A673 (cell line): ENCODE measurements at regions not wholly inside any gene's neighbourhood (a gene's known extent, or its start where the extent isn't known, plus 50 kb on each side); places are given as distances from the start of the nearest gene placed in this dataset.

Source experiments
- CTCF ChIP-seq: fragments of 300-800, 200-600 bp; sonication (generic); conservative IDR thresholded peaks from 2 replicates; pipeline ENCODE4 v1.5.1; 2017; ENCODE audit warnings: low read depth, mild to moderate bottlenecking, antibody characterized with exemption, low read length, moderate library complexity, mixed read lengths
- EZH2 ChIP-seq: fragments of 200-600 bp; sonication (generic); IDR thresholded peaks from 2 replicates; pipeline ENCODE4 v1.6.1; 2017; ENCODE audit warnings: borderline replicate concordance, low read depth, mild to moderate bottlenecking, mixed read lengths, antibody characterized with exemption, low read length; ENCODE audit not compliant: poor library complexity, severe bottlenecking

GRCh38 chr16:63883091-63883490, 1238.8 kb downstream of the CDH11 start:
- TF ChIP-seq CTCF (no peak), EZH2 (no peak)
